ENCODE measurements at regions not wholly inside any gene's neighbourhood (a gene's known extent, or its start where the extent isn't known, plus 50 kb on each side); places are given as distances from the start of the nearest gene placed in this dataset.

DNA sequence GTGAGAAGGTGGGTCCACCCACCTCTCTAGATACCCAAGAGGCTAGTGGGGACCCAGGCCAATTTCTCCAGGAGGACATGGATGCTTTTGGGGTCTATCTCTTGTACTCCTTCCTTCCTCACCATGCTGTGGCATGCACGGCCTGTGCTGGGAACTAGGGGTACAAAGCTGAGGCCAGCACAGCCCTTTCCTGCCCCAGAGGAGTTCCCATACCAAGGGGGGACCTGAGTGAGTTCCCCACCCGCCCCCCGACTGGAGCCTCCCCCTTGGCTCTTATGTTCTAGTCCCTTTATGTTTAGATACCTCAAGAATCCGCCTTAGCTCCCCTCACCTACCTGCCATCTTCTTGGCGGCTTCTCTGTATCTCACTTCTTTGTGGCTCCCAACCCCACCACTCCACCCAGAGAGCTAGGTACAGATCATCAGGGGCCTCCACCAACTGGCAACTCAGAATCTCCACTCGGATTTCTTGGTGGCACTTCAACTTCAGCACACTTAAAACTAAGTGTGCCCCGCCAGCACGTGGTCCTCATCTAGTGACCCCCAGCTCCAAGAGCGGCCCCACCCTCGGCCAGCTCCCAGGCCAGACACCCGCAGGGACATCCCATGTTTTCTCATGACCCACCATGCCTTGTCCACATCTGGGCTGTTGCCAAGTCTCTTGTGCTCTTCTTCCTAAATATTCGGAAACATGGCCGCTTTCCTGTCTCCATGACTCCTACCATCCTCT lies 115.2 kb upstream of the RTL1 start:
- Histone ChIP-seq H3K4me3 (ENCODE audit: low read depth, low read length) (no peak overlapping the region), H3K9ac (ENCODE audit: low read depth, low read length) (no peak overlapping the region), H3K4me1 (ENCODE audit: control insufficient read depth, insufficient read depth, low read length) (no peaks in the 10 kb centered on the region), H3K36me3 (ENCODE audit: control insufficient read depth, insufficient read depth, low read length) (no peaks in the 10 kb centered on the region), H3K9me3 (ENCODE audit: control insufficient read depth, insufficient read depth, low read length) (peaks cover 6% of the 10 kb centered on the region), H3K27me3 (ENCODE audit: control insufficient read depth, insufficient read depth, low read length) (no peaks in the 10 kb centered on the region)

DNA sequence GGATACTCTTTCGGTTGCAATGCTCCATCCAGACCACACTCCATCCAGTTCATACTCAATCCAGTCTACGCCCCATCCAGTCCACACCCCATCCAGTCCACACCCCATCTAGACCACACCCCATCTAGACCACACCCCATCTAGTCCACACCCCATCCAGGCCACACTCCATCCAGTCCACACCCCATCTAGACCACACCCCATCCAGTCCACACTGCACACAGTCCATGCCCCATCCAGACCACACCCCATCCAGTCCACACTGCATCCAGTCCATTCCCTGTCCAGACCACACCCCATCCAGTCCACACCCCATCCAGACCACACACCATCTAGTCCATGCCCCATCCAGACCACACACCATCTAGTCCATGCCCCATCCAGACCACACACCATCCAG lies 116.0 kb upstream of the RTL1 start:
- Histone ChIP-seq H3K27me3 (ENCODE audit: control insufficient read depth, insufficient read depth, low read length) (no peaks in the 10 kb centered on the region), H3K4me3 (ENCODE audit: low read depth, low read length) (no peak overlapping the region), H3K4me1 (ENCODE audit: control insufficient read depth, insufficient read depth, low read length) (no peaks in the 10 kb centered on the region), H3K36me3 (ENCODE audit: control insufficient read depth, insufficient read depth, low read length) (no peaks in the 10 kb centered on the region), H3K9me3 (ENCODE audit: control insufficient read depth, insufficient read depth, low read length) (peaks cover 6% of the 10 kb centered on the region), H3K9ac (ENCODE audit: low read depth, low read length) (no peak overlapping the region)

DNA sequence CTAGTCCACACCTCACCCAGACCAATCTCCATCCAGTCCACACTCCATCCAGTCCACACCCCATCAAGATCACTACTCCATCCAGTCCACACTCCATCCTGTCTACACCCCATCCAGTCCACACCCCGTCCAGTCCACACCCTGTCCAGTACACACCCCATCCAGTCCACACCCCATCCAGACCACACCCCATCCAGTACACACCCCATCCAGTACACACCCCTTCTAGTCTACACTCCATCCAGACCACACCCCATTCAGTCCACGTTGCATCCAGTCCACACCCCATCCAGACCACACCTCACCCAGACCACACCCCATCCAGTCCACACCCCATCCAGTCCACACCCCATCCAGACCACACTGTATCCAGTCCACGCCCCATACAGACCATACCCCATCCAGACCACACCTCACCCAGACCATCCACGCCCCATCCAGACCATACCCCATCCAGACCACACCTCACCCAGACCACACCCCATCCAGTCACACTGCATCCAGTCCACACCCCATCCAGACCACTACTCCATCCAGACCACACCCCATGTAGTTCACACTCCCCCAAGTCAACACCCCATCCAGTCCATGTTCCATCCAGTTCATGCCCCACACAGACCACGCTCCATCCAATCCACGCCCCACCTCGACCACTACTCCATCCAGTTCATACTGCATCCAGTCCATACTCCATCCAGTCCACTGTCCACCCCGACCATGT lies 116.6 kb upstream of the RTL1 start:
- no peaks in the 10 kb centered on the region for H3K36me3 ChIP-seq (ENCODE audit: control insufficient read depth, insufficient read depth, low read length)

DNA sequence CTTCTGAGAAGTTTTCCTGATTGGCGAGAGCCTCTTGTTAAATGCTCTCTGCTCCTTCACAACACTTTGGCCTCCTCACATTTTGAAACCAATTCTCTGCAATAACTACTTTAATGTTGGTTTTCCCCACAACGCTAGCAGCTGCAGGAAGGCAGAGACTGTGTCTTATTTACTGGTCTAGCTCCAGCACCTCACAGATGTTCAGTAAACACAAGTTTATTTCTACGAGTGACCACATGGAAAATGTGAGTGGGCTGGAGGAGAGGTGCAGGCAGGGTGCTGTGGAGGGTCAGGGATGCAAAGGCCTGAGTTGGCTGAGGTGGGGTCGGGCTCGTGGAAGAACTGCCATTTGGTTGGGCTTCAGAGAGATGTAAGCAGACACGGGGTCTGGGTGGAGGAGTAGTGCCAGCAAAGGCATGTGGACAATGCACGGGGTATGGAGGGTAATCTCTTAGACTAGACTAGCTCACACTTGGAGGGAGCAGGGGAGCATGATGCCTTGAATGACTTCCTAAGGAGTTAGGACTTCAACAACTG lies 117.4 kb upstream of the RTL1 start:
- H3K36me3 ChIP-seq (ENCODE audit: control insufficient read depth, insufficient read depth, low read length), result no peaks in the 10 kb centered on the region
- H3K9ac ChIP-seq (ENCODE audit: low read depth, low read length), result no peak overlapping the region
- H3K9me3 ChIP-seq (ENCODE audit: control insufficient read depth, insufficient read depth, low read length), result peaks cover 6% of the 10 kb centered on the region
- no peaks in the 10 kb centered on the region for H3K27me3 ChIP-seq (ENCODE audit: control insufficient read depth, insufficient read depth, low read length)
- H3K4me3 ChIP-seq (ENCODE audit: low read depth, low read length), result no peak overlapping the region
- H3K4me1 ChIP-seq (ENCODE audit: control insufficient read depth, insufficient read depth, low read length), result no peaks in the 10 kb centered on the region

More for the DNA sequence above, 116.6 kb upstream of the RTL1 start:
- Histone ChIP-seq H3K9ac (ENCODE audit: low read depth, low read length) (no peak overlapping the region), H3K27me3 (ENCODE audit: control insufficient read depth, insufficient read depth, low read length) (no peaks in the 10 kb centered on the region), H3K9me3 (ENCODE audit: control insufficient read depth, insufficient read depth, low read length) (peaks cover 6% of the 10 kb centered on the region), H3K4me3 (ENCODE audit: low read depth, low read length) (no peak overlapping the region), H3K4me1 (ENCODE audit: control insufficient read depth, insufficient read depth, low read length) (no peaks in the 10 kb centered on the region)

DNA sequence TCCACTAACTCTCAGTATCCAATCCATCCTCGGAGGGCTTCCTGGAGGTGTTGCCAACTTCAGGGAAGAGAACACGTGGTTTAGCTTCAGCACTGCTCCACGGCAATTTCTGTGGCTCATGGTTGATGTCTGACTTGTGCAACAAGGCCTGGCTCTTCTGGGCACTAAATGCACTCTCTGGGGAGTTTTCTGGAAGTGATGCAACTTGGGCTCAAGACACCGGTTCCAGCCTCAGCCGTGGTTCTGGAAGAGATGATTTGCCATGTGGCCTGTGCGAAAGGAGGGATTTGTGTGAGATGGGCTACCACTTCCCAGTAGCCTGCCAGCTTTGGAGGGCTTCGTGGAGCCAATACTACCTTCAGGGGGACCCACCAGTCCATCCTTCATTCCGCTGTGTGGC lies 118.6 kb upstream of the RTL1 start:
- no peaks in the 10 kb centered on the region for H3K4me1 ChIP-seq (ENCODE audit: control insufficient read depth, insufficient read depth, low read length)
- H3K4me3 ChIP-seq (ENCODE audit: low read depth, low read length), result no peak overlapping the region
- no peaks in the 10 kb centered on the region for H3K36me3 ChIP-seq (ENCODE audit: control insufficient read depth, insufficient read depth, low read length)
- H3K9ac ChIP-seq (ENCODE audit: low read depth, low read length), result no peak overlapping the region
- H3K9me3 ChIP-seq (ENCODE audit: control insufficient read depth, insufficient read depth, low read length), result peaks cover 6% of the 10 kb centered on the region
- no peaks in the 10 kb centered on the region for H3K27me3 ChIP-seq (ENCODE audit: control insufficient read depth, insufficient read depth, low read length)

DNA sequence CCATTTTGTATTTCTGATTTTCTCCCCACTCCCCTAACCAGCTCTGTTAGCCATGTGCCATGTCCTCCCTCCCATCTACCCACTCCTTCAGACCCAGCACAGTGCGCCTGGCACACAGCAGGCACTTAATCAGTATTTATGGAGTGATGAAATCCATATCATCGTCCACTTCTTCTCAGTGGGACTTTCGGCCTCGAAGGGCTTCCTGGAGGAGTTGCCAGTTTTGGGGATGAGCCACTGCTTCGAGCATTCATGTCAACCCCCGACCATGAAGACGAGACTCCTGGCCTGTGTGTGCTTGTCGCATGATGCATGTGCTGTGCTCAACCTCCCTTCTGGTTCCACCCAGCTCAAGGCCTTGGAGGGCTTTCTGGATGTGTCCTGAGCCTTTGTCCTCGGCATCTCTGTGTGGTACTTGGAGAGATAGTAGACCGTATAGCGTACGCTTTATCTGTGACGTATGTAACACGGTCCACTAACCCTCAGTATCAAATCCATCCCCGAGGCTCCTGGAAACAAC lies 119.5 kb upstream of the RTL1 start:
- no peaks in the 10 kb centered on the region for H3K36me3 ChIP-seq (ENCODE audit: control insufficient read depth, insufficient read depth, low read length)
- H3K4me1 ChIP-seq (ENCODE audit: control insufficient read depth, insufficient read depth, low read length), result no peaks in the 10 kb centered on the region
- no peak overlapping the region for H3K4me3 ChIP-seq (ENCODE audit: low read depth, low read length)
- H3K9ac ChIP-seq (ENCODE audit: low read depth, low read length), result no peak overlapping the region
- H3K9me3 ChIP-seq (ENCODE audit: control insufficient read depth, insufficient read depth, low read length), result peaks cover 6% of the 10 kb centered on the region
- no peaks in the 10 kb centered on the region for H3K27me3 ChIP-seq (ENCODE audit: control insufficient read depth, insufficient read depth, low read length)

DNA sequence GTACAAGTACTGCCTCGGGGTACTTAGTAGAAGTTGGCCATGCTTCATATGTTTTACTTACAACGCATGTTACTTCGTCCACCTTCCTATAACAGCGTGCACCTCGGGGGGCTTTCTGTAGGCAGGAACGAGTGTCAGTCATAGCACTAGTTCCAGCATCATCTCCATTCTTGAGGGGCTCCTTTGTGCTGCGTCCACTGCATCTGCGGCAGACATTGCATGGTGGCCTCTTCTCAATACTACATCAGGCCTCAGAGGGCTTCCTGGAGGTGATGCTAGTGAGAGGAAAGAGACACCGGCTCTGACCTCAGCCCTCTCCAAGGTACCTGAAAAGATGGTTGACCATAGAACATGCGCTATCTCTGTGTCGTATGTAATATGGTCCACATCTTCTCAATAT lies 121.2 kb upstream of the RTL1 start:
- Histone ChIP-seq H3K4me1 (ENCODE audit: control insufficient read depth, insufficient read depth, low read length) (no peaks in the 10 kb centered on the region), H3K36me3 (ENCODE audit: control insufficient read depth, insufficient read depth, low read length) (no peaks in the 10 kb centered on the region), H3K27me3 (ENCODE audit: control insufficient read depth, insufficient read depth, low read length) (no peaks in the 10 kb centered on the region), H3K9me3 (ENCODE audit: control insufficient read depth, insufficient read depth, low read length) (peaks cover 6% of the 10 kb centered on the region), H3K4me3 (ENCODE audit: low read depth, low read length) (no peak overlapping the region), H3K9ac (ENCODE audit: low read depth, low read length) (no peak overlapping the region)

DNA sequence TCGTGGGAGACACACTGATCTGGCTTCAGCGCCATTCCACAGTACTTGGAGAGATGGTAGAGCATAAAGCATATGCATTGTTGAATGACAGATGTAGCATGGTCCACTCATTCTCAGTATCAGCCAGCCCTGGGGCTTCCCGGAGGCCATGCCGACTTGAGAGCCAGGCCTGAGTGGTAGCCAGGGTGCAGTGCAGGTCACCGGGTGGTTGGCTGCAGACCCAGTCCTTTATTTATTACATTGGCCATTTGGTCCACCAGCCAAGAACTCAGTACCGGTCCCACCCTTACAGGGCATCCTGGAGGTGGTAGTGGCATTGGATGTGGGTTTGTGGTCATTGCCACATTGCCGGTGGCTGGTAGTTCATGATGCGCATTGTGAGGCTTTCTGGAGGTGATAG lies 121.6 kb upstream of the RTL1 start:
- Histone ChIP-seq H3K9me3 (ENCODE audit: control insufficient read depth, insufficient read depth, low read length) (peaks cover 6% of the 10 kb centered on the region), H3K36me3 (ENCODE audit: control insufficient read depth, insufficient read depth, low read length) (no peaks in the 10 kb centered on the region), H3K9ac (ENCODE audit: low read depth, low read length) (no peak overlapping the region), H3K27me3 (ENCODE audit: control insufficient read depth, insufficient read depth, low read length) (no peaks in the 10 kb centered on the region), H3K4me3 (ENCODE audit: low read depth, low read length) (no peak overlapping the region), H3K4me1 (ENCODE audit: control insufficient read depth, insufficient read depth, low read length) (no peaks in the 10 kb centered on the region)

DNA sequence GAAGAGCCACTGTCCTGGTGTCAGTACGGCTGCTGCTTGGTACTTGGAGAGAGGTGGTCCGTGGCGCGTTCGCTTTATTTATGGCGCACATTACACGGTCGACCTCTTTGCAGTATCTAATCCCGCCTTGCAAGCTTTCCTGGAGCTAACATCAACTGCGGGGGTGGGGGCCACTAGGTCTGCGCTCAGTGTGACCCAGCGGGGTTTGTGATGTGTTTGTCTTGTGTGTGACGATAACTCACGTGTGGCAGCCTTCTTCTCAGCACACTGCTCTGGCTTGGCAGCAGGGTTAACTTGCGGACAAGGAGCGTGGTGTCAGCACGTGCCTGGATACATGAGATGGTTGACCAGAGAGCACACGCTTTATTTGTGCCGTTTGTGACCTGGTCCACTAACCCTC lies 122.2 kb upstream of the RTL1 start:
- H3K27me3 ChIP-seq (ENCODE audit: control insufficient read depth, insufficient read depth, low read length), result no peaks in the 10 kb centered on the region
- H3K9ac ChIP-seq (ENCODE audit: low read depth, low read length), result no peak overlapping the region
- H3K36me3 ChIP-seq (ENCODE audit: control insufficient read depth, insufficient read depth, low read length), result no peaks in the 10 kb centered on the region
- H3K4me1 ChIP-seq (ENCODE audit: control insufficient read depth, insufficient read depth, low read length), result no peaks in the 10 kb centered on the region
- H3K9me3 ChIP-seq (ENCODE audit: control insufficient read depth, insufficient read depth, low read length), result peaks cover 6% of the 10 kb centered on the region
- no peak overlapping the region for H3K4me3 ChIP-seq (ENCODE audit: low read depth, low read length)

DNA sequence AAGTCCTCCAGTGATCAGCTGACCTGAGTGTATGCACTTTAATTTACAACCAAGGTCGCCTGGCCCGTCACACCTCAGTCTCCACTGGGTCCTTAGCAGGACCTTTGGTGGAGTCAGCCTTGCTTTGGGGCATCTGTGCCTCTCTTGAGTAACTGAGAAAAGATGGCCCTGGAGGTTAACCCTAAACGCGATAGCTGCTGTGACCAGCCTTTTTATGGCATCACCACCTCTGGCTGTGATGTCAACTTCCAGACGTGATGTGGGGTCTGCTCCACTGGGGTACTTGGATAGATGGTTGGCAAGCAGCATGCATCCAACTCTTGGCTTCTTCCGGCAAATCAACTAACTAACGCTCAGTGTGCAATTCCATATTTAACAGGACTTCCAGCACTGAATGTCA lies 122.8 kb upstream of the RTL1 start:
- Histone ChIP-seq H3K27me3 (ENCODE audit: control insufficient read depth, insufficient read depth, low read length) (no peaks in the 10 kb centered on the region), H3K36me3 (ENCODE audit: control insufficient read depth, insufficient read depth, low read length) (no peaks in the 10 kb centered on the region), H3K4me3 (ENCODE audit: low read depth, low read length) (no peak overlapping the region), H3K9me3 (ENCODE audit: control insufficient read depth, insufficient read depth, low read length) (peaks cover 6% of the 10 kb centered on the region), H3K4me1 (ENCODE audit: control insufficient read depth, insufficient read depth, low read length) (no peaks in the 10 kb centered on the region), H3K9ac (ENCODE audit: low read depth, low read length) (no peak overlapping the region)

DNA sequence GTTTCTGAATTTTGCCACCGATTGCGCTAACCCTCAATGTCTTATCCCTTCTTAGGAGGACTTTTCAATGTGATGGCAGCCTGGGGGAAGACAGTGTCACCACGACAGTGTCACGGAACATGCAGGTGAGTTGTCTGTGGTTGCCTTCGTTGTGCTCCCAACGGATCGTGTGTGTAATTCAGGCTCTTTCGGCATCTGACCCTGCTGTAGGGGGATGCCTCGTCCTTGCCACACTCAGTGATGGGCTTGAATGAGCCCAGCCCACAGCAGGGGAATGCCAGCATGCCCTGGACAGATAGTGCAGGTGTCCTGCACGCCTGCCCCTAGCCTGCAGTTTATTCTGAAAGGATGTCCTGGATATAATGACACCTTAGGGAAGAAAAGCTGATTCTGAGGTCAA lies 123.8 kb upstream of the RTL1 start:
- no peak overlapping the region for H3K9ac ChIP-seq (ENCODE audit: low read depth, low read length)
- H3K4me1 ChIP-seq (ENCODE audit: control insufficient read depth, insufficient read depth, low read length), result no peaks in the 10 kb centered on the region
- no peak overlapping the region for H3K4me3 ChIP-seq (ENCODE audit: low read depth, low read length)
- H3K36me3 ChIP-seq (ENCODE audit: control insufficient read depth, insufficient read depth, low read length), result no peaks in the 10 kb centered on the region
- H3K9me3 ChIP-seq (ENCODE audit: control insufficient read depth, insufficient read depth, low read length), result peaks cover 6% of the 10 kb centered on the region
- no peaks in the 10 kb centered on the region for H3K27me3 ChIP-seq (ENCODE audit: control insufficient read depth, insufficient read depth, low read length)

DNA sequence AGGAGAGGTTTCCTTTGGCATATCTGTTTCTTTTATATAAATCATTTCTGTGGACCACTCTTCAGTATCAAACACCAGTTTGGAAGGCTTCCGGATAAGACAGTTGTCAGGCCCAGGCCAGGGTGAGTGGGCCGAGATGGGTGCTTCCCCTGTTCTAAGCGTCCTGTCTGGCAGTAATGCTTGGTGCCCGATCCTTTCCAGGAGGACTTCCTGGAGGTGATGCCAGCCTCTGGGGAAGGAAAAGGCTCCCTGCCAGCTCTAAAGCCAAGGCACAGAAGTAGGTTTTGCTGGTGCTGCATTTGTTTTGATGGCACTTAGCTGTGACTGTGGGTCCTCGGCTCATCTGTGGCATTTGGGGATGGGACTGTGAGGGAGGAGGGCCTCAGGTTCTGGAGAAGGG lies 124.4 kb upstream of the RTL1 start:
- H3K9ac ChIP-seq (ENCODE audit: low read depth, low read length), result no peak overlapping the region
- peaks cover 2% of the 10 kb centered on the region for H3K9me3 ChIP-seq (ENCODE audit: control insufficient read depth, insufficient read depth, low read length)
- H3K27me3 ChIP-seq (ENCODE audit: control insufficient read depth, insufficient read depth, low read length), result no peaks in the 10 kb centered on the region
- H3K36me3 ChIP-seq (ENCODE audit: control insufficient read depth, insufficient read depth, low read length), result no peaks in the 10 kb centered on the region
- H3K4me1 ChIP-seq (ENCODE audit: control insufficient read depth, insufficient read depth, low read length), result no peaks in the 10 kb centered on the region
- H3K4me3 ChIP-seq (ENCODE audit: low read depth, low read length), result no peak overlapping the region

Measured in iPS-15b (cell line).